PC-9 (cell line): ENCODE measurements at regions not wholly inside any gene's neighbourhood (a gene's known extent, or its start where the extent isn't known, plus 50 kb on each side); places are given as distances from the start of the nearest gene placed in this dataset.

Experiments
- CTCF ChIP-seq: fragments of 200-600 bp; sonication (generic); conservative IDR thresholded peaks from 2 replicates; pipeline ENCODE4 v1.6.1; 2017; ENCODE audit warnings: mixed run types, antibody characterized with exemption, mild to moderate bottlenecking, moderate library complexity
- EZH2 ChIP-seq: fragments of 200-600 bp; sonication (generic); IDR thresholded peaks from 2 replicates; pipeline ENCODE4 v1.8.0; 2017; ENCODE audit warnings: antibody characterized with exemption, low read depth

- peak; percentile 94 for TF ChIP-seq CTCF
- no peak for TF ChIP-seq EZH2
These were observed 184.3 kb downstream of the SH3BP4 start for GRCh38 chr2:235135990-235136561.
